K562 (cell line): ENCODE measurements at regions not wholly inside any gene's neighbourhood (a gene's known extent, or its start where the extent isn't known, plus 50 kb on each side); places are given as distances from the start of the nearest gene placed in this dataset.

Source experiments
- ATAC-seq: fragments of 200-7000 bp; cut with Tn5 transposase; 3 replicates; pipeline ENCODE4 v1.9.1; 2020; ENCODE audit warnings: moderate library complexity
- BruUV-seq: library from RNA; stranded (reverse); fragments of 400-500 nt; replicated peaks from 2 replicates; lab custom pipeline; 2021; lab: Mats Ljungman, UMichigan
- CTCF ChIA-PET: fragments of 300-600 bp; formaldehyde crosslinking; extraction: SDS; loops from one replicate; lab custom pipeline; 2021; ENCODE audit warnings: low intra/inter-chr PET ratio; lab: Yijun Ruan, JAX
- POLR2A ChIA-PET: fragments of 300-600, 350-650 bp; sonication (Branson Sonifier 250); formaldehyde crosslinking; extraction: SDS; loops from one replicate; lab custom pipeline; 2021; ENCODE audit warnings: antibody characterized with exemption, inconsistent platforms; lab: Yijun Ruan, JAX
- DNase-seq, 4 experiments: peaks; one replicate each; pipeline versions ENCODE4 v3.0.0 to v3.0.0-alpha.2; 2011 to 2018; ENCODE audit warnings: low spot score in 3 of 4, mixed read lengths in 3 of 4; ENCODE audit errors: extremely low read depth in 1 of 4
- FAIRE-seq: peaks from 2 replicates; lab custom pipeline; 2011; peaks lifted over from hg19 to GRCh38; lab: Jason Lieb, UNC
- H2AFZ ChIP-seq: 2 replicates; pipeline ENCODE4 v1.6.0; 2011; ENCODE audit warnings: low read depth, low read length, control low read depth, inconsistent platforms
- H3K27ac ChIP-seq: fragments of 200-600 bp; 3 replicates; pipeline ENCODE4 v1.8.0; 2011; ENCODE audit warnings: low read depth, mild to moderate bottlenecking, control low read depth, inconsistent platforms, low read length, moderate library complexity, mixed read lengths; ENCODE audit errors: extremely low read depth
- H3K27me3 ChIP-seq, 2 experiments: fragments of 300-600 bp in 1 of 2; 2 replicates in 1 of 2; 3 replicates in 1 of 2; pipeline versions ENCODE4 v1.6.0 to v1.8.0; 2011; ENCODE audit warnings: inconsistent platforms in 2 of 2, low read length in 2 of 2, mild to moderate bottlenecking in 1 of 2, mixed read lengths in 1 of 2, moderate library complexity in 1 of 2; ENCODE audit not compliant: control insufficient read depth in 2 of 2, insufficient read depth in 2 of 2
- H3K36me3 ChIP-seq: fragments of 300-600 bp; 3 replicates; pipeline ENCODE4 v1.8.0; 2011; ENCODE audit warnings: mild to moderate bottlenecking, low read length, inconsistent platforms; ENCODE audit not compliant: control insufficient read depth, insufficient read depth
- H3K4me1 ChIP-seq, 2 experiments: fragments of 200-600 bp in 1 of 2; replicated peaks in 1 of 2; 2 replicates in 1 of 2; 3 replicates in 1 of 2; pipeline versions ENCODE4 v1.5.1 to v1.8.0; 2011; ENCODE audit warnings: inconsistent platforms in 2 of 2, low read length in 2 of 2, mild to moderate bottlenecking in 1 of 2, mixed read lengths in 1 of 2, moderate library complexity in 1 of 2; ENCODE audit not compliant: control insufficient read depth in 2 of 2, insufficient read depth in 2 of 2
- H3K4me2 ChIP-seq: 2 replicates; pipeline ENCODE4 v1.6.1; 2011; ENCODE audit warnings: low read length, control low read depth, inconsistent platforms, mixed read lengths; ENCODE audit not compliant: insufficient read depth
- H3K4me3 ChIP-seq: fragments of 200-600 bp; sonication (generic), shearing (Covaris generic); 2 replicates; pipeline ENCODE4 v1.5.1; 2016; ENCODE audit warnings: control low read depth, inconsistent platforms
- H3K79me2 ChIP-seq: fragments of 200-600 bp; 3 replicates; pipeline ENCODE4 v1.8.0; 2011; ENCODE audit warnings: low read length, inconsistent platforms; ENCODE audit not compliant: control insufficient read depth, insufficient read depth
- H3K9ac ChIP-seq, 2 experiments: 2 replicates each; pipeline versions ENCODE4 v1.6.0 to v1.6.1; 2011; ENCODE audit warnings: low read depth in 2 of 2, low read length in 2 of 2, control low read depth in 1 of 2, inconsistent platforms in 1 of 2, mild to moderate bottlenecking in 1 of 2, mixed read lengths in 1 of 2; ENCODE audit not compliant: insufficient read depth in 1 of 2
- H3K9me1 ChIP-seq: one replicate; pipeline ENCODE4 v1.6.0; 2011; ENCODE audit warnings: inconsistent platforms, mild to moderate bottlenecking, low read length, moderate library complexity; ENCODE audit not compliant: control insufficient read depth, insufficient read depth
- H3K9me3 ChIP-seq: replicated peaks from 2 replicates; pipeline ENCODE4 v1.5.1; 2011; ENCODE audit warnings: low read depth, low read length, inconsistent platforms; ENCODE audit not compliant: control insufficient read depth, insufficient read depth
- H4K20me1 ChIP-seq: replicated peaks from 2 replicates; pipeline ENCODE4 v1.6.1; 2011; ENCODE audit warnings: low read length, inconsistent platforms, mixed read lengths; ENCODE audit not compliant: control insufficient read depth, insufficient read depth
- CBFA2T3 ChIP-seq: fragments of 450-650 bp; IDR thresholded peaks from 2 replicates; pipeline ENCODE4 v1.6.1; 2017
- ETV1 ChIP-seq: fragments of 450-650 bp; conservative IDR thresholded peaks from 2 replicates; pipeline ENCODE4 v1.6.1; 2016; ENCODE audit warnings: missing genetic modification characterization, control low read depth, low read depth, missing compliant biosample characterization
- MAZ ChIP-seq, 2 experiments: fragments of 450-650 bp in 1 of 2; sonication (generic) in 1 of 2; formaldehyde crosslinking; IDR thresholded peaks in 1 of 2; conservative IDR thresholded peaks in 1 of 2; 2 replicates each; pipeline versions ENCODE4 v1.4.0 to v1.5.0; 2020; ENCODE audit warnings: mild to moderate bottlenecking in 1 of 2, missing genetic modification reagents in 1 of 2
- NR2C1 ChIP-seq, 2 experiments: fragments of 450-650 bp; IDR thresholded peaks; 2 replicates each; pipeline ENCODE4 v1.6.1; 2017; ENCODE audit warnings: mild to moderate bottlenecking in 2 of 2, antibody characterized with exemption in 1 of 2, inconsistent platforms in 1 of 2, missing compliant biosample characterization in 1 of 2, missing genetic modification characterization in 1 of 2
- PHF20 ChIP-seq: fragments of 450-650 bp; IDR thresholded peaks from 2 replicates; pipeline ENCODE4 v1.6.1; 2018; ENCODE audit not compliant: partially characterized antibody
- PTBP1 ChIP-seq: fragments of 200-400 bp; formaldehyde crosslinking; IDR thresholded peaks from 2 replicates; pipeline ENCODE4 v1.6.1; 2017; ENCODE audit warnings: low read depth, low read length
- RAD21 ChIP-seq, 2 experiments: fragments of 250-450 bp in 1 of 2; fragments of 450-650 bp in 1 of 2; sonication (Bioruptor Pico) in 1 of 2; formaldehyde crosslinking in 1 of 2; IDR thresholded peaks in 1 of 2; conservative IDR thresholded peaks in 1 of 2; 2 replicates each; pipeline versions ENCODE4 v1.4.0 to v1.8.0; 2020 to 2022; ENCODE audit warnings: mild to moderate bottlenecking in 2 of 2, moderate library complexity in 1 of 2
- SLC30A9 ChIP-seq: fragments of 250-450 bp; sonication (Bioruptor Pico); IDR thresholded peaks from 2 replicates; pipeline ENCODE4 v1.8.0; 2022; ENCODE audit warnings: mild to moderate bottlenecking, moderate library complexity
- U2AF2 ChIP-seq: fragments of 200-400 bp; formaldehyde crosslinking; optimal IDR thresholded peaks from 2 replicates; pipeline ENCODE3; 2017; ENCODE audit warnings: low read depth, mild to moderate bottlenecking, low read length
- ZNF133 ChIP-seq: fragments of 250-450 bp; sonication (Bioruptor Pico); IDR thresholded peaks from 2 replicates; pipeline ENCODE4 v1.4.0; 2020; ENCODE audit warnings: mild to moderate bottlenecking
- ZNF140 ChIP-seq: fragments of 250-450 bp; sonication (Bioruptor Pico); IDR thresholded peaks from 2 replicates; pipeline ENCODE4 v1.8.0; 2021; ENCODE audit warnings: moderate library complexity, mild to moderate bottlenecking, inconsistent platforms
- ZSCAN29 ChIP-seq: fragments of 450-650 bp; IDR thresholded peaks from 2 replicates; pipeline ENCODE4 v1.6.1; 2017
- WGBS: fragments of 100-300 bp; shearing (Covaris generic); methylation state at CpG from one replicate; pipeline ENCODE4 v1.1.6; 2016; ENCODE audit warnings: low coverage, mixed read lengths; ENCODE audit not compliant: insufficient coverage; ENCODE audit errors: missing lambda C conversion rate; 5-methylcytosine and 5-hydroxymethylcytosine counted together
- in situ Hi-C: fragments of 300-500 bp; cut with MboI; formaldehyde crosslinking; loops from 4 replicates; pipeline ENCODE4 v1.15.0; 2018; ENCODE audit warnings: inconsistent platforms, mixed read lengths
- intact Hi-C: fragments of 100-400 bp; cut with micrococcal nuclease; formaldehyde crosslinking; loops from 2 replicates; pipeline ENCODE4 v1.14.2; 2022
- TF ChIP-seq, protein P1 (sequence below): IDR thresholded peaks from 3 replicates; pipeline ENCODE4 v1.6.1; 2011; ENCODE audit warnings: borderline replicate concordance, mild to moderate bottlenecking; ENCODE audit not compliant: insufficient read length, insufficient read depth
- TF ChIP-seq, protein P2 (sequence below): fragments of 450-650 bp; formaldehyde crosslinking; IDR thresholded peaks from 2 replicates; pipeline ENCODE4 v1.4.0; 2022; ENCODE audit warnings: missing genetic modification characterization
- TF ChIP-seq, protein P3 (sequence below): fragments of 200-800 bp; sonication (Bioruptor generic); IDR thresholded peaks from 2 replicates; pipeline ENCODE4 v1.6.1; 2017; ENCODE audit warnings: missing genetic modification characterization, missing compliant biosample characterization
- TF ChIP-seq, protein P4 (sequence below): fragments of 250-450 bp; sonication (Bioruptor Pico); IDR thresholded peaks from 2 replicates; pipeline ENCODE4 v1.6.1; 2021; ENCODE audit warnings: mild to moderate bottlenecking
- TF ChIP-seq, protein P5 (sequence below): fragments of 450-650 bp; IDR thresholded peaks from 2 replicates; pipeline ENCODE4 v1.7.1; 2018; ENCODE audit warnings: mild to moderate bottlenecking, low read depth; ENCODE audit not compliant: partially characterized antibody

DNA sequence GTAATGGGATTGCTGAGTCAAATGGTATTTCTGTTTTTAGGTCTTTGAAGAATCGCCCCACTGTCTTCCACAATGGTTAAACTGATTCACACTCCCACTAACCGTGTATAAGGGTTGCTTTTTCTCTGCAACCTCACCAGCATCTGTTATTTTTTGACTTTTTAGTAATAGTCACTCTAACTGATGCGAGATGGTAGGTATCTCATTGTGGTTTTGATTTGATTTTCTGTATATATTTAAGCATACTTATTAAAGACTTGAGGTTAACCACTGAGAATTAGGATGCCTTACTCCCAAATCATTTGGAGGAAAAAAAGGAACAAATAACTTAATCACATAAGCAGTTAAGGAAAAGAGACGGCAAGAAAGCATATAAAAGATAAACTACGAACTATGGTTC is 181.6 kb upstream of the FST start:
- intact Hi-C loops (no loop called here), in situ Hi-C loops (no loop called here)
- no peak for FAIRE-seq
- no peak overlapping the region for H3K27ac ChIP-seq
- 0% methylated on average over 5 of the region's 5 CpGs for WGBS
- no peaks in the 10 kb centered on the region for H3K79me2 ChIP-seq
- H3K9ac ChIP-seq: no peak overlapping the region
- no peaks in the 10 kb centered on the region for H3K27me3 ChIP-seq
- H3K4me3 ChIP-seq: no peak overlapping the region
- H4K20me1 ChIP-seq: no peaks in the 10 kb centered on the region
- CTCF ChIA-PET: no interaction called here
- H3K36me3 ChIP-seq: no peaks in the 10 kb centered on the region
- no peaks in the 10 kb centered on the region for H3K9me1 ChIP-seq
- no peak for ATAC-seq
- TF ChIP-seq NR2C1 (IDR thresholded peaks at IDR 0.05): no peak
- no peak for TF ChIP-seq NR2C1 (tag; IDR thresholded peaks at IDR 0.05)
- TF ChIP-seq PHF20: no peak
- no peak for TF ChIP-seq PTBP1
- TF ChIP-seq ZNF133 (CRISPR knock-in tag): no peak
- TF ChIP-seq, protein P1, sequence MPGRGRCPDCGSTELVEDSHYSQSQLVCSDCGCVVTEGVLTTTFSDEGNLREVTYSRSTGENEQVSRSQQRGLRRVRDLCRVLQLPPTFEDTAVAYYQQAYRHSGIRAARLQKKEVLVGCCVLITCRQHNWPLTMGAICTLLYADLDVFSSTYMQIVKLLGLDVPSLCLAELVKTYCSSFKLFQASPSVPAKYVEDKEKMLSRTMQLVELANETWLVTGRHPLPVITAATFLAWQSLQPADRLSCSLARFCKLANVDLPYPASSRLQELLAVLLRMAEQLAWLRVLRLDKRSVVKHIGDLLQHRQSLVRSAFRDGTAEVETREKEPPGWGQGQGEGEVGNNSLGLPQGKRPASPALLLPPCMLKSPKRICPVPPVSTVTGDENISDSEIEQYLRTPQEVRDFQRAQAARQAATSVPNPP: no peak
- no peak for TF ChIP-seq RAD21 (CRISPR knock-in tag; conservative IDR thresholded peaks at IDR 0.05 in 1 of 2, IDR thresholded peaks at IDR 0.05 in 1 of 2)
- TF ChIP-seq, protein P2, sequence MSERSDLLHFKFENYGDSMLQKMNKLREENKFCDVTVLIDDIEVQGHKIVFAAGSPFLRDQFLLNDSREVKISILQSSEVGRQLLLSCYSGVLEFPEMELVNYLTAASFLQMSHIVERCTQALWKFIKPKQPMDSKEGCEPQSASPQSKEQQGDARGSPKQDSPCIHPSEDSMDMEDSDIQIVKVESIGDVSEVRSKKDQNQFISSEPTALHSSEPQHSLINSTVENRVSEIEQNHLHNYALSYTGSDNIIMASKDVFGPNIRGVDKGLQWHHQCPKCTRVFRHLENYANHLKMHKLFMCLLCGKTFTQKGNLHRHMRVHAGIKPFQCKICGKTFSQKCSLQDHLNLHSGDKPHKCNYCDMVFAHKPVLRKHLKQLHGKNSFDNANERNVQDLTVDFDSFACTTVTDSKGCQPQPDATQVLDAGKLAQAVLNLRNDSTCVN: no peak
- TF ChIP-seq, protein P3, sequence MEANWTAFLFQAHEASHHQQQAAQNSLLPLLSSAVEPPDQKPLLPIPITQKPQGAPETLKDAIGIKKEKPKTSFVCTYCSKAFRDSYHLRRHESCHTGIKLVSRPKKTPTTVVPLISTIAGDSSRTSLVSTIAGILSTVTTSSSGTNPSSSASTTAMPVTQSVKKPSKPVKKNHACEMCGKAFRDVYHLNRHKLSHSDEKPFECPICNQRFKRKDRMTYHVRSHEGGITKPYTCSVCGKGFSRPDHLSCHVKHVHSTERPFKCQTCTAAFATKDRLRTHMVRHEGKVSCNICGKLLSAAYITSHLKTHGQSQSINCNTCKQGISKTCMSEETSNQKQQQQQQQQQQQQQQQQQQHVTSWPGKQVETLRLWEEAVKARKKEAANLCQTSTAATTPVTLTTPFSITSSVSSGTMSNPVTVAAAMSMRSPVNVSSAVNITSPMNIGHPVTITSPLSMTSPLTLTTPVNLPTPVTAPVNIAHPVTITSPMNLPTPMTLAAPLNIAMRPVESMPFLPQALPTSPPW (CRISPR knock-in tag): no peak
- TF ChIP-seq, protein P4, sequence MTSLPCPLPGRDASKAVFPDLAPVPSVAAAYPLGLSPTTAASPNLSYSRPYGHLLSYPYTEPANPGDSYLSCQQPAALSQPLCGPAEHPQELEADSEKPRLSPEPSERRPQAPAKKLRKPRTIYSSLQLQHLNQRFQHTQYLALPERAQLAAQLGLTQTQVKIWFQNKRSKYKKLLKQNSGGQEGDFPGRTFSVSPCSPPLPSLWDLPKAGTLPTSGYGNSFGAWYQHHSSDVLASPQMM: no peak
- no peak for TF ChIP-seq SLC30A9 (CRISPR knock-in tag)
- no peak for TF ChIP-seq U2AF2
- no peak for TF ChIP-seq ZSCAN29
- TF ChIP-seq ETV1 (tag): no peak
- no peak for TF ChIP-seq CBFA2T3
- TF ChIP-seq, protein P5, sequence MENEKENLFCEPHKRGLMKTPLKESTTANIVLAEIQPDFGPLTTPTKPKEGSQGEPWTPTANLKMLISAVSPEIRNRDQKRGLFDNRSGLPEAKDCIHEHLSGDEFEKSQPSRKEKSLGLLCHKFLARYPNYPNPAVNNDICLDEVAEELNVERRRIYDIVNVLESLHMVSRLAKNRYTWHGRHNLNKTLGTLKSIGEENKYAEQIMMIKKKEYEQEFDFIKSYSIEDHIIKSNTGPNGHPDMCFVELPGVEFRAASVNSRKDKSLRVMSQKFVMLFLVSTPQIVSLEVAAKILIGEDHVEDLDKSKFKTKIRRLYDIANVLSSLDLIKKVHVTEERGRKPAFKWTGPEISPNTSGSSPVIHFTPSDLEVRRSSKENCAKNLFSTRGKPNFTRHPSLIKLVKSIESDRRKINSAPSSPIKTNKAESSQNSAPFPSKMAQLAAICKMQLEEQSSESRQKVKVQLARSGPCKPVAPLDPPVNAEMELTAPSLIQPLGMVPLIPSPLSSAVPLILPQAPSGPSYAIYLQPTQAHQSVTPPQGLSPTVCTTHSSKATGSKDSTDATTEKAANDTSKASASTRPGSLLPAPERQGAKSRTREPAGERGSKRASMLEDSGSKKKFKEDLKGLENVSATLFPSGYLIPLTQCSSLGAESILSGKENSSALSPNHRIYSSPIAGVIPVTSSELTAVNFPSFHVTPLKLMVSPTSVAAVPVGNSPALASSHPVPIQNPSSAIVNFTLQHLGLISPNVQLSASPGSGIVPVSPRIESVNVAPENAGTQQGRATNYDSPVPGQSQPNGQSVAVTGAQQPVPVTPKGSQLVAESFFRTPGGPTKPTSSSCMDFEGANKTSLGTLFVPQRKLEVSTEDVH: no peak
- no peak for TF ChIP-seq MAZ (CRISPR knock-in tag; conservative IDR thresholded peaks at IDR 0.05 in 1 of 2, IDR thresholded peaks at IDR 0.05 in 1 of 2)
- no peak for TF ChIP-seq ZNF140
- H3K4me1 ChIP-seq: no peaks in the 10 kb centered on the region
- H3K9me3 ChIP-seq: no peaks in the 10 kb centered on the region
- H2AFZ ChIP-seq: no peak overlapping the region
- BruUV-seq: no TSS peak
- POLR2A ChIA-PET: no interaction called here
- H3K4me2 ChIP-seq: no peak overlapping the region
- no peak for DNase-seq
